HepG2 (cell line): ENCODE measurements at regions not wholly inside any gene's neighbourhood (a gene's known extent, or its start where the extent isn't known, plus 50 kb on each side); places are given as distances from the start of the nearest gene placed in this dataset.

ENCODE experiments used
- ATAC-seq: fragments of 200-7000 bp; cut with Tn5 transposase; 3 replicates; pipeline ENCODE4 v1.9.1; 2020; ENCODE audit warnings: mild to moderate bottlenecking, moderate library complexity
- BruUV-seq: library from RNA; stranded (reverse); fragments of 400-500 nt; replicated peaks from 2 replicates; lab custom pipeline; 2021; lab: Mats Ljungman, UMichigan
- CTCF ChIA-PET: fragments of 300-600 bp; formaldehyde crosslinking; extraction: SDS; loops from one replicate; lab custom pipeline; 2021; ENCODE audit warnings: low total read pairs, inconsistent platforms, low intra/inter-chr PET ratio; lab: Yijun Ruan, JAX
- POLR2A ChIA-PET: fragments of 350-600 bp; sonication (Branson Sonifier 250); formaldehyde crosslinking; loops from one replicate; lab custom pipeline; 2020; ENCODE audit warnings: antibody characterized with exemption, inconsistent platforms; lab: Yijun Ruan, JAX
- DNase-seq: peaks from one replicate; pipeline ENCODE4 v3.0.0-alpha.2; 2015; ENCODE audit warnings: low spot score
- FAIRE-seq: peaks from 3 replicates; lab custom pipeline; 2011; peaks lifted over from hg19 to GRCh38; lab: Jason Lieb, UNC
- H2AFZ ChIP-seq: one replicate; pipeline ENCODE4 v1.6.1; 2011; ENCODE audit warnings: low read length, inconsistent platforms
- H3K27ac ChIP-seq: fragments of 300-600 bp; 3 replicates; pipeline ENCODE4 v1.8.0; 2011; ENCODE audit warnings: mixed run types, mild to moderate bottlenecking, mixed read lengths, low read length, inconsistent platforms; ENCODE audit not compliant: insufficient read depth; ENCODE audit errors: extremely low read length
- H3K27me3 ChIP-seq, 2 experiments: fragments of 200-600 bp in 1 of 2; 2 replicates in 1 of 2; 3 replicates in 1 of 2; pipeline versions ENCODE4 v1.6.0 to v1.8.0; 2011; ENCODE audit warnings: low read length in 2 of 2, mild to moderate bottlenecking in 2 of 2, moderate library complexity in 2 of 2, inconsistent platforms in 1 of 2; ENCODE audit not compliant: insufficient read depth in 2 of 2, control insufficient read depth in 1 of 2
- H3K36me3 ChIP-seq, 2 experiments: fragments of 200-600 bp in 1 of 2; replicated peaks in 1 of 2; 2 replicates in 1 of 2; 3 replicates in 1 of 2; pipeline versions ENCODE4 v1.5.1 to v1.8.0; 2011; ENCODE audit warnings: low read length in 2 of 2, inconsistent platforms in 1 of 2; ENCODE audit not compliant: insufficient read depth in 2 of 2, control insufficient read depth in 1 of 2
- H3K4me1 ChIP-seq: 2 replicates; pipeline ENCODE4 v1.5.1; 2012; ENCODE audit warnings: low read length, inconsistent platforms; ENCODE audit not compliant: insufficient read depth
- H3K4me2 ChIP-seq: 2 replicates; pipeline ENCODE4 v1.6.0; 2011; ENCODE audit warnings: low read depth, low read length, inconsistent platforms
- H3K4me3 ChIP-seq, 3 experiments: fragments of 200-600 bp in 1 of 3; sonication (generic), shearing (Covaris generic) in 1 of 3; replicated peaks in 1 of 3; 2 replicates each; pipeline ENCODE4 v1.5.1; 2011 to 2016; ENCODE audit warnings: low read length in 3 of 3, inconsistent platforms in 2 of 3, low read depth in 2 of 3, mild to moderate bottlenecking in 2 of 3, control low read depth in 1 of 3, mixed read lengths in 1 of 3; ENCODE audit not compliant: insufficient read depth in 1 of 3
- H3K79me2 ChIP-seq: one replicate; pipeline ENCODE4 v1.6.1; 2011; ENCODE audit warnings: low read length, inconsistent platforms; ENCODE audit not compliant: insufficient read depth
- H3K9ac ChIP-seq: 2 replicates; pipeline ENCODE4 v1.6.0; 2011; ENCODE audit warnings: mild to moderate bottlenecking, low read depth, low read length, inconsistent platforms; ENCODE audit not compliant: insufficient read depth
- H3K9me3 ChIP-seq: 2 replicates; pipeline ENCODE4 v1.5.1; 2012; ENCODE audit warnings: mild to moderate bottlenecking, low read length
- H4K20me1 ChIP-seq: 2 replicates; pipeline ENCODE4 v1.6.0; 2011; ENCODE audit warnings: inconsistent platforms, mild to moderate bottlenecking, low read length, moderate library complexity; ENCODE audit not compliant: insufficient read depth
- DMTF1 ChIP-seq: sonication (generic); formaldehyde crosslinking; IDR thresholded peaks from 2 replicates; pipeline ENCODE4 v1.4.0; 2020; ENCODE audit warnings: mild to moderate bottlenecking, missing genetic modification reagents
- GMEB2 ChIP-seq: IDR thresholded peaks from 2 replicates; pipeline ENCODE4 v1.6.1; 2016; ENCODE audit warnings: missing biosample characterization, missing genetic modification reagents, low read depth
- ZKSCAN5 ChIP-seq: sonication (generic); formaldehyde crosslinking; IDR thresholded peaks from 2 replicates; pipeline ENCODE4 v1.5.1; 2020; ENCODE audit warnings: mild to moderate bottlenecking, missing genetic modification reagents
- ZNF430 ChIP-seq: sonication (generic); formaldehyde crosslinking; IDR thresholded peaks from 2 replicates; pipeline ENCODE4 v1.9.0; 2021; ENCODE audit warnings: mild to moderate bottlenecking, missing genetic modification reagents
- ZNF724P ChIP-seq: sonication (generic); formaldehyde crosslinking; IDR thresholded peaks from 2 replicates; pipeline ENCODE4 v1.8.0; 2022; ENCODE audit warnings: missing genetic modification reagents, borderline replicate concordance
- WGBS: methylation state at CpG from one replicate; pipeline ENCODE4 v1.1.6; 2017; ENCODE audit warnings: low lambda C conversion rate; 5-methylcytosine and 5-hydroxymethylcytosine counted together
- in situ Hi-C: cut with HindIII; loops from 2 replicates; pipeline ENCODE4 v1.10.0; 2017; ENCODE audit warnings: low pct_unique_long_range_greater_than_20kb; ENCODE audit not compliant: extremely low pct_ligation_motif_present
- intact Hi-C: fragments of 100-400 bp; cut with micrococcal nuclease; formaldehyde crosslinking; loops from one replicate; pipeline ENCODE4 v1.10.0; 2022; ENCODE audit not compliant: unreplicated experiment

- TF ChIP-seq GMEB2 (no peak), ZNF430 (no peak), ZNF724P (CRISPR knock-in tag) (no peak), DMTF1 (no peak), ZKSCAN5 (CRISPR knock-in tag) (no peak)
- Histone ChIP-seq H3K4me2 (no peak overlapping the region), H3K36me3 (no peaks in the 10 kb centered on the region), H4K20me1 (no peaks in the 10 kb centered on the region), H2AFZ (no peak overlapping the region), H3K9me3 (no peaks in the 10 kb centered on the region), H3K4me3 (no peak overlapping the region), H3K27me3 (no peaks in the 10 kb centered on the region; a peak in 1 of 5 replicates), H3K9ac (no peak overlapping the region), H3K27ac (no peak overlapping the region), H3K4me1 (no peaks in the 10 kb centered on the region), H3K79me2 (no peaks in the 10 kb centered on the region)
- in situ Hi-C loops (no loop called here), intact Hi-C loops (no loop called here)
- ATAC-seq = no peak
- WGBS = 32% methylated on average over 9 of the region's 9 CpGs
- POLR2A ChIA-PET = no interaction called here
- BruUV-seq = no TSS peak
- CTCF ChIA-PET = no interaction called here
- FAIRE-seq = no peak
- DNase-seq = no peak
Observed at GRCh38 chr6:11918739-11919605, 93.1 kb upstream of the HIVEP1 start.
